ENCODE measurements at regions not wholly inside any gene's neighbourhood (a gene's known extent, or its start where the extent isn't known, plus 50 kb on each side); places are given as distances from the start of the nearest gene placed in this dataset.

DNA sequence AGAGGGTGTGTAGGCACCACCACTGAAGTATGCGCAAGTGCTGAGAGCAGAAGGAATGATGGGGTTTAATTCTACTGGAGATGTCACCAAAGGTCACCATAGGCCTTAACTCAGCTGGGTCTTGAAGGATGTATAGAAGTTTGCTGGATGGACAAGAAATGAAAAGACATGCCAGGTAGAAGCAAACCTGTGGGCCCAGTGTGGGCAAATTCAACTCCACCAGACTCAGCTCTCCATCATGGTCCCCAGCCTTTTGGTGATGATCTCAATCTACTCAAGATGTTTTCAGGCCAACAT lies 124.5 kb downstream of the SNX5 start:
- H3K4me3 ChIP-seq (ENCODE audit: low read depth, low read length): no peak overlapping the region
- DNase-seq (ENCODE audit: low read depth, low spot score): no peak
- TF ChIP-seq, protein P1, sequence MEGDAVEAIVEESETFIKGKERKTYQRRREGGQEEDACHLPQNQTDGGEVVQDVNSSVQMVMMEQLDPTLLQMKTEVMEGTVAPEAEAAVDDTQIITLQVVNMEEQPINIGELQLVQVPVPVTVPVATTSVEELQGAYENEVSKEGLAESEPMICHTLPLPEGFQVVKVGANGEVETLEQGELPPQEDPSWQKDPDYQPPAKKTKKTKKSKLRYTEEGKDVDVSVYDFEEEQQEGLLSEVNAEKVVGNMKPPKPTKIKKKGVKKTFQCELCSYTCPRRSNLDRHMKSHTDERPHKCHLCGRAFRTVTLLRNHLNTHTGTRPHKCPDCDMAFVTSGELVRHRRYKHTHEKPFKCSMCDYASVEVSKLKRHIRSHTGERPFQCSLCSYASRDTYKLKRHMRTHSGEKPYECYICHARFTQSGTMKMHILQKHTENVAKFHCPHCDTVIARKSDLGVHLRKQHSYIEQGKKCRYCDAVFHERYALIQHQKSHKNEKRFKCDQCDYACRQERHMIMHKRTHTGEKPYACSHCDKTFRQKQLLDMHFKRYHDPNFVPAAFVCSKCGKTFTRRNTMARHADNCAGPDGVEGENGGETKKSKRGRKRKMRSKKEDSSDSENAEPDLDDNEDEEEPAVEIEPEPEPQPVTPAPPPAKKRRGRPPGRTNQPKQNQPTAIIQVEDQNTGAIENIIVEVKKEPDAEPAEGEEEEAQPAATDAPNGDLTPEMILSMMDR (IDR thresholded peaks at IDR 0.05; ENCODE audit: low read depth, low read length): no peak
- in situ Hi-C loops (cut with HindIII; ENCODE audit: low sequenced_read_pairs): no loop called here

DNA sequence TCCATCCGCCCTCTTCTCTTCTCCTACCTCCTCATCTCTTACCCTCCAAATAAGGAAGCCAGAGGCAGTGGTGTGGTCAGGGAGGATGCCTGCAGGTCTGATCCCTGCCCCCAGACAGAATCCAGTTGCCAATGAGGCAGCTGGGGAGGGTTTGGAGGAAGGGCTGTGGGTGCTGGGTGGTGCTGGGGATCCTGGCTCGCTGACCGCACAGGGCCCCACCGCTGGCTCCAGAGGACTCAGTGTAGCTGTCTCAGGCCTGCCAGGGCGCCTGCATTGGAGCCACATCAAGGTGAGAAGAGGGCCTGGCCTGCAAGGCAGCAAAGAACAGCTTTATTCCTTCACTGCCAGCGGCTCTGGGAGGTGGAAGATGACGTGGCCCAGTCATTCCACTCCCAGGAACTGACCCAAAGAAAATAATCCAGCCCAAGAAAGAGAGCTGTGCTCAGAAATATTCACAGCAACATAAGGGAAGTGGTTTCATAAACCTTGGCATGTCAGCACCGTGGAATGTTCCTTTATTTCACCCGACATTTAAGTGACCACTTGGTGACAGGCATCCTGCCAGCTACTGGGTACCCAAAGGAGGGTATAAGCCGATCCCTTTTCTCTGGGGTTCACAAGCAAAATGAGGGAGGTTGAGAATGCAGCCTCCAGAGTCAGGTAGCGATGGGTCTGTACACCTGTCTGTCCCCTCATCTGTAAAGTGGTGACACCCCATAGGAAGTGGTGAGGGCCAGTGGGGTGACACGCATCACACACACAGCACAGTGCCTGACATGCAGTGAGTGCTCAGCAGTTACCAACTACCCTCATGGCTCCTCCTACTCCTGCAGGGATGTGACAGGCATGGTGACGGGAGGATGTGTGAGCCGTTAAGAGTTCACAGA lies 125.1 kb downstream of the SNX5 start:
- DNase-seq (ENCODE audit: low read depth, low spot score): peak; percentile 99
- TF ChIP-seq, protein P1 (IDR thresholded peaks at IDR 0.05; ENCODE audit: low read depth, low read length): no peak
- H3K4me3 ChIP-seq (ENCODE audit: low read depth, low read length): no peak overlapping the region
- in situ Hi-C loops (cut with HindIII; ENCODE audit: low sequenced_read_pairs): no loop called here

DNA sequence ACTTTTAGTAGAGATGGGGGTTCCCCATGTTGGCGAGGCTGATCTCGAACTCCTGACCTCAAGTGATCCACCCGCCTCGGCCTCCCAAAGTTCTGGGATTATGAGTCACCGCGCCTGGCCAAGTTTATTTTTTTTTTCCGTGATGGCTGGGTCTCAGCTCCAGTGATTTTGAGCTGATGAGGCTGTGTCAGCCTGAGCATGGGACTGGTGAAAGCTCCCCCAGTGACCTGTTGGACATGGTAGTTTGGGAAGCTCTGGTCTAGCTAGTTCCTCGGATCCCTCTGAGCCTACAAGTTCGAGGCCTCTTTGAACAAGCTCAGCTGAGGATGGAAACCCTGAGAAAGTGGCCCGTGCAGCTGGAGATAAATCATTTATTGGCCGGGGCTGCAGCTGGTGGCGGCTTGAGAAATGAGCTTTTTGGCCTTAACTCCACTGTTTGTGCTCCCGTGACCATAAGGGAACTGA lies 126.8 kb downstream of the SNX5 start:
- in situ Hi-C loops (cut with HindIII; ENCODE audit: low sequenced_read_pairs): no loop called here
- TF ChIP-seq, protein P1 (IDR thresholded peaks at IDR 0.05; ENCODE audit: low read depth, low read length): no peak
- peak; percentile 76 for DNase-seq (ENCODE audit: low read depth, low spot score)
- no peak overlapping the region for H3K4me3 ChIP-seq (ENCODE audit: low read depth, low read length)

DNA sequence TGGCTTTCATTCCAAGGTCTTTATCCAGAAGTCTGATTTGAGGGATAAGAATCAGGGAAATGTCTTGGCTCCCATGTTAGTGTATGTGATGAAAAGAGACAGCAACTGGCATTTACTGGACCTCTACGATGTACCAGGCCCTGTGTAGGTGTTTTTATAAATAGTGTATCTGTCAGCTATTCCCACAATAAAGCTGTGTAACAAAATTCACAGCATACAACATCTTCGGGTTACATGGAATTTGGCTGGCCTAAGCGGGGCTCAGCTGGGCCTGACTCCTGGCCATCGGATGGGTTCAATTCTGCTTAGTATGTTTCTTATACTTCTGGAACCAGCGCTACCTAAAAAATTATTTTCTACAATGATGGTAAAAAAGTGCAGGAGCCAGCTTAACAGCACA lies 128.2 kb downstream of the SNX5 start:
- no peak for DNase-seq (ENCODE audit: low read depth, low spot score)
- H3K4me3 ChIP-seq (ENCODE audit: low read depth, low read length): no peak overlapping the region
- in situ Hi-C loops (cut with HindIII; ENCODE audit: low sequenced_read_pairs): no loop called here
- TF ChIP-seq, protein P1 (IDR thresholded peaks at IDR 0.05; ENCODE audit: low read depth, low read length): no peak

DNA sequence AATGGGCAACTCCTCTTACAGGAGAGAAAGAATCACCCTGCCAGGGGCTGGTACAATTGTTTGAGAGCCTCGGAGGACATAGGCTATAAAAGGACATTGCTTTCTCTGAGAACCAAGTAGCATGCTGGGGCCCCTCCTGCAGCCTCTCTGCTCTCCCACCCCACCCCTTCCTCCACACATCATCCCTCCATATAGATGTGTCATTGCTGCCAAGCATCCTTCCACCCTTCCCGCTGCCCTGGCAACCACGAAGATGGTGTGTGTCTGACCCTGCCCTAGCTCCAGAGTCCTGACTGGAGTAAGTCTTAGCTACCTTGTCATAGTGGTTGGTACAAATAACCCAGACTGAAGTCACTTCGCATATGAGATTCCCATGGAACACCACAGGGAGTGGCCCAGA lies 129.7 kb downstream of the SNX5 start:
- DNase-seq (ENCODE audit: low read depth, low spot score): no peak
- H3K4me3 ChIP-seq (ENCODE audit: low read depth, low read length): no peak overlapping the region
- in situ Hi-C loops (cut with HindIII; ENCODE audit: low sequenced_read_pairs): no loop called here
- TF ChIP-seq, protein P1 (IDR thresholded peaks at IDR 0.05; ENCODE audit: low read depth, low read length): no peak

DNA sequence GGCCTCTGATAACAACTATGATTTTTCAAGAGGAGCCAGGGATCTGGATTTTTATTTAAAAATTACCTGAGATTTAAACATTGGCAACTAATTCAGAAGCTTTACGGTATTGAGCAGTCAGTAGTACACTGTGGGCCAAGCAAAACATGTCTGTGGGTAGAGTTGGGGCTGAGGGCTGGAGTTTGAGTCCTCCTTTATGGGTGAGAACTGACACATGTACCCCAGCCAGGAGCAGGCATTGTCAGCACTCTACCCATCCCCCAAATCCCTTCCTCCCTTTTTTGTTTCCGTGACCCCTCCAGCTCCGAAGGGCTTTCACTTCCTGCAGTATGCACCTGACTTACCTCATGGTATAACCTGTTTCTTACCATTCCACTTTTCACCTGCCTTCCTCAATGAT lies 131.4 kb downstream of the SNX5 start:
- TF ChIP-seq, protein P1 (IDR thresholded peaks at IDR 0.05; ENCODE audit: low read depth, low read length): no peak
- in situ Hi-C loops (cut with HindIII; ENCODE audit: low sequenced_read_pairs): no loop called here
- no peak overlapping the region for H3K4me3 ChIP-seq (ENCODE audit: low read depth, low read length)
- DNase-seq (ENCODE audit: low read depth, low spot score): no peak
